DMS53 treated with DMSO at 0.1 percent for 48 hours (cell line): ENCODE measurements at regions not wholly inside any gene's neighbourhood (a gene's known extent, or its start where the extent isn't known, plus 50 kb on each side); places are given as distances from the start of the nearest gene placed in this dataset.

Experiments used
- DNase-seq: peaks from one replicate; lab custom pipeline; 2025; ENCODE audit not compliant: unreplicated experiment; lab: John Stamatoyannopoulos, UW

DNA sequence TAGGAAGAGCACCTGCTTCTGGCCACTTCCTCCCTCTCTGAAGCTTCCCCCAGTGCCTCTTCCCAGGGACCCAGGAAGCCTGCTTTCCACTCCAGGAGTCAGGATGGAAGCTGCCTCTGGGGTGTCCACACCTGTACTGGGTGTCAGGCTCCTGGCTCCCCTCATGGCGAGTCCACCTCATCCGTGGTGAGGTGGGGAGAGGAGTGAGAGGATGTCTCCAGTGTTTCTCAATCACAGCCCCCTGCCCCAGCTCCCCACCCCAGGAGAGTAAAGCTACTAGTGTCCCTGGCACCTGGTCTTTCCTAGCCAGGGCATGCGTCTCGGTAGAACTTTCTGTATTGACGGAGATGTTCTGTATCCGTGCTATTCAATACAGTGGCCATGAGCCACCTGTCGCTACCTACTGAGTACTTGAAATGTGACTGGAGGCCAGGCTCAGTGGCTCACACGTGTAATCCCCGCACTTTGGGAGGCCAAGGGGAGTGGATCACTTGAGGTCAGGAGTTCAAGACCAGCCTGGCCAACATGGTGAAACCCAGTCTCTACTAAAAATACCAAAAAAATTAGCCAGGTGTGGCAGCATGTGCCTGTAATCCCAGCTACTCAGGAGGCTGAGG is 171.2 kb upstream of the HAAO start:
- no peak for DNase-seq

- DNase-seq = no peak
These were observed 170.1 kb upstream of the HAAO start for GRCh38 chr2:42962508-42962953.

DNA sequence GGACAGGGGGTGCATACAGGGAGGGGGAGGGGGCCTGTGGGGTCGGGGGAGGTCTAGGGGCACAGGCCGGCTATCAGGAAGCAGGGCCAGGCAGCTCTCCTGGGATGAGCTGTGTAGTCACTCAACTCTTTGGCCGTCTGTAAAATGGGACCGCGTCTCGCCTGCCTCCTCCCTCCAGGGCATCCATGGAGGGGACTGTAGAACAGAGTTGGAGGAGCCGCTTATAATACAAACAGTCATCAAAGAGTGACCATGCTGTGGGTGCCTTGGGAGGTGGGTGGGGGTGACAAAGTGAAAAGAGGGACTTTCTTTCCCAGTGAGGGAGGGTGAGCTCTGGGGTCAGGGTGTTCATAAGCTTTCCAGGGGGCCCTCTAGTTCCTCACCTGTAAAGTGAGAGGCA is 169.6 kb upstream of the HAAO start:
- DNase-seq = no peak

GRCh38 chr2:42961385-42961811 is 169.0 kb upstream of the HAAO start:
- DNase-seq = no peak

DNA sequence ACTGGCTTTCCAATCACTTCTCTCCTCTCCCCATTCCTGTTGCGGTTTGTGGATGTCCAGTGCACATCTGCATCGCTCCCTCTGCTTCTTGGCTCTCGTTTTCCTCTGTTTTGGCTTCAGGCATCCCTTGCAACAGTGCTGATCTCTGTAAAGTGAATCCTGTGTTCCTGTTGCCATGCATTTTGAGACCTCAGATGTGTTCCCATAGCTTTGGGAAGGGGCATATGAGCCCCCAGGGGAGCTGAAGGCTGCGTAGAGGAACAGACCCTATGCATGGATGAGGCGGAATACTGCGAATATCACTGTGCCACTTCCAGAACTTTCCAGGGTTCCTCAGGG is 168.4 kb upstream of the HAAO start:
- DNase-seq = no peak

- no peak for DNase-seq
These were observed 167.8 kb upstream of the HAAO start for GRCh38 chr2:42960002-42960841.

DNA sequence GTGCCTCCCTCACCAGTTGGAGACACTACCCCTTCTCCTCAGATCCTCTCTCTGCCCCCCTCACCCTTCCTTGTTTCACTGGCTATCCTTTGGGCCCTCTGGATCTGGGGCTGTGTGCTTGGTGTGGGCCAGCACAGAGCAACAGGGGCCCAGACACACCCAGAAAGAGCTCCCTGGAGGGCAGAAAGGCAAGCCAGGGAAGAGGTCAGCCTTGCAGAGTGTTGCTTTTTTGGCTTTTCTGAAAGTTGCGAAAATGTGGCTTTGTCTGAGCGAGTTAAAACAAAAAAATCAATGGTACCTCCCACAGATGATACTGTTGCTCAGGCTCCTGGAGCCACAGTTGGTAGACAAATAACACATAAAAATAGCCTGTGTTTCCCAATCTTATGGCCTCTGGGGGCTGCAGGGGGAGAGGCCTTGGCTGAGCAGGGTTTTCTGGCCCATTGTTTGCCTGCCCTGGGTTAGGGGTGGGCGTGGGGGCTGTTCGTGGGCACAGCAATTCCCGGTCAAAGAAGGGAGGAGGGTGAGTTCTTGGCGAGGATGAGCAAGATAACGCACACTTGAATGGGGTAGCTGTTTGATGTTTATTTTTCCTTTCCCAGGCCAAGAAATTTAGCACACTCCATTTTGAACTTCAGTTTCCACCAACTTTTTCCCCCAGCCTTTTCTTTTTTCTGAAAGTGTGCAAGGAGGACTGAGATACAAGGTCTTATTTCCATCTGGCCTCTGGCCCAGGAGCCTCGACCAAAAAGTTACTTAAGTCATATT is 167.0 kb upstream of the HAAO start:
- no peak for DNase-seq

DNA sequence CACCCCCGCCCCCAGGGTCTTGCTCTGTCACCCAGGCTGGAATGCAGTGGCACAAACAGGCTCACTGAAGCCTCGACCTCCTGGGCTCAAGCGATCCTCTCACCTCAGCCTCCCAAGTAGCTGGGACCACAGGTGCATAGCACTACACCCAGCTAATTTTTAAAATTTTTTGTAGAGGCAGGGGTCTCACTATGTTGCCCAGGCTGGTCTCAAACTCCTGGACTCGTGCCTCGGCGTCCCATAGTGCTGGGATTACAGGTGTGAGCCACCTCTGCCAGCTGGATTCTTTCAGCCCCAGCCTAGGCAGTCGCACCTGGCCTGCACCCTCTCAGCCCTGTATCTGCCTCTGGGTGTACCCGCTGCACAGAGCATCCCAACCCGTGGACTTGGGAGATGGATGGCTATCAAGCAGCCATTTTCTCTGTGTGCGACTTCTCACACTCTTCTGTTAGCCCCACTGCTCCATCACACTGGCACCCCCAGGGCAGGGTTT is 166.4 kb upstream of the HAAO start:
- no peak for DNase-seq

DNA sequence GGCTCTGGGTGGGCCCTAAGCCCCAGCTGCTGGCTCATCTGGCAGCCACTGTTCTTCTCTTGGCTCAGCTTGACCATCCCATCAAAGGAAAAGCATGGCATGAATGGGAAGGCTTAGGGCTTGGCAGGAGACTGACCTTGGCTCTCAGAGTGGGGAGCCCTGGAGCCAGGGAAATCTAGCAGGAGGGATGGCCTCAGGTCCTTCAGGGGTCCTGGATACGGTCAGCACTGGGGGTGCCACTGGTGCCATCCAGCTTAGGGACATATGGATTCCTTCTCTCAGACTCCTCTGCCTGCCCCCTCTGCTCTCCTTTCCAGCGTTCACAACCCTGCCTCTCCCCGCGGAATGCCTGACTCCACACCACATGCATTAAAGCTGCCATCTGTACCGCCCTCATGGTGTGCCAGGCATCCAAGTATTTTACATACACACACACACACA is 165.5 kb upstream of the HAAO start:
- no peak for DNase-seq

GRCh38 chr2:42957109-42957860 is 164.9 kb upstream of the HAAO start:
- no peak for DNase-seq

- DNase-seq = no peak
These were observed 162.0 kb upstream of the HAAO start for GRCh38 chr2:42954227-42954962.

GRCh38 chr2:42953216-42953615 is 160.8 kb upstream of the HAAO start:
- DNase-seq = no peak

DNA sequence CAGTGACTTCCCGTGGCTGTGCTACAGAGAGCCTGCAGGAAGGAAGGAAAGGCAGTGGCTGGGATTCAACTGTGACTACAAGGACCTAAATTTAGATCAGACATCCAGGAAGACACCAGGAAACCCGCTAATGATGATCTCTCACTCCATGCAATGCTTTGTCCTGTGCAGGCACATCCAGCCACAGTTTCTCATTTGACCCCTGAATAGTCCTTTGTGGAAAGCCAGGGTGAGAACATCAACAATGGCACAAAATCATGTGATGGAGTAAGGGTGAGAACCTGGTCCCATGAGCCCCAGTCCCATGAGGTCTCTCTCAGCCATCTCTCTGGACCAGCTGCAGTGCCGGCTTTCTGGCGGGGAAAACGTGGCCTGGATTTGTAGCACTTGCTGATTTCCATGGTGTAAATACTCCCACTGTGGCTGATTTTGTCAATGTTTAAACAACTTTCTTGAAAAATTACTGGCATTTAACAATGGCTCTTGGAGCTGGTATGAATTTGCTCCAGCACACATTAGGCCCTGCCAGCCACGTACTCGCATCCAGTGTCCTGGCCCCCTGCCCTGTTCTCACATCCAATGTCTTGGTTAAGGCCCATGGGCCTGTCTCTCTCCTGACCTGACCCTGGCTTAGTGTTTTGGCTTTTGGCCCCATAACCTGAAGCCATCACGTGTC is 159.0 kb upstream of the HAAO start:
- no peak for DNase-seq

GRCh38 chr2:42949125-42949524 is 156.7 kb upstream of the HAAO start:
- DNase-seq = no peak

- no peak for DNase-seq
These were observed 155.6 kb upstream of the HAAO start for GRCh38 chr2:42947809-42948600.

DNA sequence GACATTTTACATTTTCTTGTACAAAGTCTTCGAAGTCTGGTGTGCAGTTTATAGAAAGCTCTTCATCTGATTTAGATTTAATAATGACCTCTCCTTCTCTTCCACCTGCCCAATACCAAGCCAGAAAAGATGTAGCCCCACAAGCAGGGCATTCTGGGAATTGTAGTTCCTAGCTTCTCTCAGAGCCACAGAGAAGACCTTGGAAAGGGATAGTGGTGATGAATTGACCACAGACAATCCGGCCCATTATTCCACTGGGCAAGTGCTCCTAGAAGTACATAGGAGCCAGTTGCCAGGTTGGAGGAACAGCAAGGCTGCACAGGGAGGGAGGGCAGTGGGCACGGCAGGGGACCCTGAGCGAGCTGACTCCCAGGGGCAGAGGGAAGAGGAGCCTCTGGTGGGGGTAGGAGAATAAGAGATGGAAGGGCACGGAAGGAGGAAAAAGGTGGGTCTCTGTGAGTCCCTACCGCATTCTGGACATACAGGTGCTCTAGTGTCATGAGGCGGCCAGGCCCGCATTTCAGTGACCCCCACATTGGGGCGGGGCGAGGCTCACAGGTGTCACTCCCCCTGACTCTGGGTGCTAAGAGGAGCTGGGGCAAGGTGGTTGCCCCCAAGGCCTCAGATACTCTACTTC is 152.5 kb upstream of the HAAO start:
- no peak for DNase-seq

GRCh38 chr2:42942990-42943493 is 150.7 kb upstream of the HAAO start:
- DNase-seq = no peak
